Limb (tissue), 2 donors: ENCODE measurements at regions not wholly inside any gene's neighbourhood (a gene's known extent, or its start where the extent isn't known, plus 50 kb on each side); places are given as distances from the start of the nearest gene placed in this dataset.

Source experiments
- DNase-seq, 2 donors: peaks; one replicate each; pipeline ENCODE4 v3.0.0-alpha.2; 2016; ENCODE audit errors: extremely low spot score in 2 of 2

DNA sequence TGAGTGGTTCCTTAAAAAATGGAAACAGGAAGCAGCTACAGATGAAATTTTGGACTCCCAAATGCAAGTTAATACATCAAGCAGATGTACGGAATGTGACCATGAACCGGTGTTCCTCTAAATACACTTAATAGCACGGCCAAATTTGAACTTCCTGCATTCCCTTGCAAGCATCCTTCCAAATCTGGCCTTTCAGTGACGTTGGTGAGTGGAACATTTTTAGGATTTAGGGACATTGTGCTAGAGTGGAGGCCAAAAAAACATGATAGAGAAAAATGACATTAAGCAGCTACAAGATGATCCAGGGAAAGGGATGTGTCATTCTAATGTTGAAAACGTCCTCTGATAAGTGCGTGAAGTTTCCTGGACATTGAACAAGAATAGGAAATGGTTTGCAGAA is 62.1 kb downstream of the CTAGE1 start:
- DNase-seq = no peak

DNA sequence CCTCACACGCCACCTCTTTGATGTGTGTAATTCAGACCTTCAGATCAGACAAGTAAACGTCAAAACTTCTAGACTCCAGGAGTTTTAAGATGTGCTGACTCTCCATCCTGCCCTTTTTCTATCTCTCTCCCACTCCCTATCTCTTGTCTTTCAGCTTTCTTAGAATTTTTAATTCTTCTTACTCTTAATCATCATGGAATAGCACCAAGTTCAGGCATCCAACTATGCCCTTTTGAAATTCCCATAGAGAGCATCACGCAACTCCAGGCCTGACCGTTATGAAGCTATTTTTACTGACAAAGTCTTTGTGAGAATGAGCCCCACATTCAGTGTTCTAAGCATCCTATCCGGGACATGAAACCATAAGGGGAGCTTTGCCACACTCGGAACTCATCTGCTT is 62.6 kb downstream of the CTAGE1 start:
- DNase-seq = no peak

DNA sequence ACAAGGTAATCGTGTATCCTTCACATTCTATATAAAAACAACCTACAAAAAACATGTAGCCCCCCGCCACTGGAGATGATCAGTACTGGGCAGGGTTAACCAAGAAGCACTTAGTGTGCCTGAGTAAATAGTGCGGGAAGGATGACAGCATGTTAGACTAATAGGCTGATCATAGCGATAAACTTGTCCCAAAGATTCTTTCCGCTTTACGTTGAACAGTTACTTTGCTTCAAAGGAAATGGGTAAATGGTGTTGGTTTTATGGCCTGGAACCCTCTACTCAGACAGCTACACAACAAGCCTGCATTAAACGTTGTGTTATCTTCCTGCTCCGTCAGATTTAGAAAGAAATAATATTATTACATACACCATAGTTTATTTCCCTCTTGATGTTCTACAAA is 67.7 kb downstream of the CTAGE1 start:
- DNase-seq = no peak

DNA sequence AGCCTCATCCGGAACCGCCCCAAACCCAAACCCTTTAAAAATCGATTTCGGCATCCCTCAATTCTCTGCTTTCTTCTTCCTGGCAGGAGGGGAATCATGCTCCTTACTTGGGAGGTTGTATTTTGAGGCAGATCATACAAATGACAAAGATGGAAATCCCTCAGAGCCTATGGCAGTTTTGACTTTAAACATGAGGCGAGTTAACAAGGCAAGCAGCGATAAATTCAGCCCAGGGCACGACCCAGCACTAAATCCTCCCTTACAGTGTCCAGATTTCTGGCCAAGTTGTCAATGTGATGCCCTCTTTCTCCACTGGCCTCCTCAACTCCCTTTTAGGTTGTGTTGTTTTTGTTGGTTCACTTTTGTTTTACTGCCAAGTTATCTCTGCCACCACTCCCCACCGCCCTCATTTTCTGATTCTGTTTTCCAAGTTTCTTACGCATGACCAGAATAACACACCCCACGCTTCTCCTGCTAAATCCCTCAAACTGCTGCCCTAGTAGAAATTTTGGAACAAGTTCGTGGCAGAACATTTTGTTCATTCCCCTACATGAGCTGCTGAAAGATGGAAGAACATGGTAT is 68.3 kb downstream of the CTAGE1 start:
- no peak for DNase-seq

DNA sequence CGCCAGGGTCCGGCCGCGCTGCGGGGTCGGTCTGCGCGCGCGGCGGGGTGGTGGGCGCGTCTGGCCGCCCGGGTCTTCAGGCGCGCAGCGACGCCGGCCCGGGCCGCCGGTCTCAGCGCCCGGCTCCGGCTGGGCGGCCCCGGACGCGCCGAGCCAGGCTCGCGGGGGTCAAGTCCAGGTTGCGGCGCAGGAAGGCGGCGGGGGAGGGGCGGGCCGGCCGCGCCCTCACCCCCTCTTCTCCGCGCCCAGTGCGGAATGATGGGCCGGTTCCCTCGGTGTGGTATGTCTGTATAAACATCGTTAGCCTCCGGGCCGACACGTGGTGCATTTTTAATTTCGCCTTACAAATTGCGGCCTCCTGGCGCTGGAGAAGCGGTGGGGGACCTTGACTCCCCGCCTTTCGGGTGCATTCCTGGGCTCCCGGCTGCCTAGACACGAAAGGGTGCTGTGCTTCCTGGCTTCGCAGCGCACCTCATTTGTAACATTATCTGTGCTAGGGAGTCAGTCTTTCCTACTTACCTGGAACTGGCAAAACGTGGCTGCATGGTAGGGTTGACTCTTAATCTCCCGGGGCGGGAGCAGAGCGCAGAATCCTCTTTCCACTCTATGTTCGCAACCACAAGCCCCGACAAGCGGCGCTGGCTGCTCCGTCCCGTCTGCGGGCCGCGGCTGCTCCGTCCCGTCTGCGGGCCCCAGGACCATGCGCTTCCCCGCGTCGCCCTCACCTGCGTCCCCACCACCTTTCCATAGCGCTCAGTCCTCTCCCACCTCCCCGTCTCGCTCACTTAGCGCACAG is 69.0 kb downstream of the CTAGE1 start:
- peak in 1 of 2 donors; percentile 51 for DNase-seq

DNA sequence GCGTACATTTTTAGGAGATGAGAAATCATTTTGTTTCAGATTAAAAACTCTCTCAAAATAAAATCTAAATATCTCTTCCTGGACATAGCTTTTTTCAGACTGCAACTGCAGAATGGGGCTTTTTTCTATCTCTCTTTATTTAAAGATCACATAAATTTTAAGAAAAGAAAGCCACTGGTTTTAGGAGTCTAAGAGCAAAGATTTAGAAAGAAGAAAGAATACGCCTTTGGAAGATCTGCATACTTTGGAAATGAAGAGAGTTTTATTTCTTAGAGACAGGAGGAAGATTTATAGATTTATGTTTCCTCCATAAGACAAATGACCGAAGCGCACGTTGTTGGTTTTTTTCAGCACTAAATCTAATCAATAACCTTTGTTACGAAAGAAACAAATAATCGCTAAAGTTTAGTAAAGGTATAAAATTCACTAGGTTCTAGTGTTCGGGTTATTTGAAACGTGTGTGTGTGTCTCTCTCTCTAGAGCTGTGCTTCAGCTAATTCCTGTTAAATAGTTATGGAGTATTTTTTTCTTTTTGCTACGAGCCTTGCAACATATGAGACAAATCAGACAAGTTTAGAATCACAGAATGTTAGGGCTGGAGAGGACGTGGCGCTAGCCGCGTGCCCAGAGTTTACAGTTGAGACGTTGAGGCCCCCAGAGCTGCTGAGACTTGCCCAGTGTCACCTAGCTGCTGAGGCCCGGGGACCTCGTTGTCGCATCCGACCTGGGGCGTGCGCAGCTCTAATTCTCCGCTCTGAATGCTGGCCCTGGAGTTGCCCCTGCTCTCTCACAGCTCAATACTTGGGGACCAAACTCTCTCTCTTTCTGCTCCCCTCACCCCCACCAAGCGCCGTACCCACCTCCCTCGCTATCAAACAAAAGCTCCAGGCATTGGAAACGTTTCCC is 69.9 kb downstream of the CTAGE1 start:
- peak in 1 of 2 donors; percentile 58 for DNase-seq

DNA sequence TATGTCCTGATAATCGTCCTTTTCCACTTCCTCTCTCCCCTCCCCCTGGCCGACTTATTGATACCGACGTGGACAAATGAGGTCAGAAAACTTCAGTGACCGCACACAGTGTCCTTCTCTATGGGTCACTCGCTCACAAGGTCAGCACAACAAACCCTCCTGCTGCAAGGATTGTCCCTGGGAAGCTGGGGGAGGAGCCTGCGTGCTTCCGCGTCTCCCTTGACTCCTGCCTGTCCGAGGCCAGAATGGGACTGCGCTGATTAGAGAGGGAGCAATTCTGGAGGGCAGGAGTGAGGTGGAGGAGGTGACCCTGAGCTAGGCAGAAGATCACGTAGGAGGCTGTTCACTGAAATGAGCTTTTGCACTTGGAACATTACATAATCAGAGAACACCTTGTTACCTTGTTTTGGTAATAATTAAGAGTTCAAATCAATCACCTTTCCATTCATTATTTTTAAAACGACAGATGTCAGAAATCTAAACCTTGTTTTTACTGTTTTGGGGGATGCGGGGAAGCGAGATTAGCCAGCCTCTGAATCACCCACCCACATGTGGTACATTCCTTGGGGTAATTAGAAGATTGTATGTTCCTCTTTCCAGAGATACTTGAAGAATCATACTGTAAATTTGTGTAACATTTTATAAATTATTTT is 70.6 kb downstream of the CTAGE1 start:
- DNase-seq = no peak

DNA sequence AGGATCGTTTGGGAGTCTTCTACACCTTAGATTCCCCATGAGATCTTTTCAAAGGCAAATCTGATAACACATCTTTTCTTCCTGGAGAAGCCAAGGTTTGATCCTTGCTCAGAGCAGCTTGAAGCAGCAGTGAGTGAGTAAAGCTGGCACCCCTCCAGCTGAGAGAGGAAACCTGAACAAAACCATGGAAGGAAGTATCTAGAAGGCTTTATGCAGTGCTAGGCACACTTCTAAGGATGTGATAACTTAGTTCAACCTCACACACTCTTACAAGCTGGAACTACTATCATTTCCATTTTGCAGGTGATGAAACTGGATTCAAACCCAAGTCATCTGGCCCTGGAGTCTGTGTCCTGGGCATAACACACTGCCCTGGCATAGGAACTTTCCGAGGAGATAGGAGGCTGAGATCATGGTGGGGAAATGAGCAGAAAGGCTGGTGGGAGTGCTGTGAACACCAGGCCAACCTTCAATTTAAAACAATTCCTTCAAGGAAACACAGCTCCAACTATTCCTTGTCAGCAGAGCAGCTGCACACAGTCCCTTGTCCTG is 71.2 kb downstream of the CTAGE1 start:
- DNase-seq = no peak

DNA sequence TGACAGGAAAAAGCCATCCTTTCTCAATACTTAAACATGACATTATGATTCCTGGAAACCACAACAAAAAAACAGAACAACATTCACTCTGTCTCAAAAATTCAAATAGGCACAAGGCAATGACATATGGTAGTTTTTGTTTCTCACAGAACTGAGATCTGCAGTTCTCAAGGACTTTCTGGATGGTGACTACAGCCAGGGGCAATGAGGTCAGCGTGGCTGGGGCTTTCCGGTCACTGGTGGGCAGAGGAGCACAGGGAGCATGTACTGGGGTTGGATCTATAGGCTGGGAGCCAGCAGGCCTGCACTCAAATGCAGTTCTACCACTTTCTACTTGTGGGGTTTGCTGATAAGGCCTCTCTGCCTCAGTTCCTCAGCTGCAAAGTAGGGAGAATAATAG is 72.0 kb downstream of the CTAGE1 start:
- DNase-seq = no peak

DNA sequence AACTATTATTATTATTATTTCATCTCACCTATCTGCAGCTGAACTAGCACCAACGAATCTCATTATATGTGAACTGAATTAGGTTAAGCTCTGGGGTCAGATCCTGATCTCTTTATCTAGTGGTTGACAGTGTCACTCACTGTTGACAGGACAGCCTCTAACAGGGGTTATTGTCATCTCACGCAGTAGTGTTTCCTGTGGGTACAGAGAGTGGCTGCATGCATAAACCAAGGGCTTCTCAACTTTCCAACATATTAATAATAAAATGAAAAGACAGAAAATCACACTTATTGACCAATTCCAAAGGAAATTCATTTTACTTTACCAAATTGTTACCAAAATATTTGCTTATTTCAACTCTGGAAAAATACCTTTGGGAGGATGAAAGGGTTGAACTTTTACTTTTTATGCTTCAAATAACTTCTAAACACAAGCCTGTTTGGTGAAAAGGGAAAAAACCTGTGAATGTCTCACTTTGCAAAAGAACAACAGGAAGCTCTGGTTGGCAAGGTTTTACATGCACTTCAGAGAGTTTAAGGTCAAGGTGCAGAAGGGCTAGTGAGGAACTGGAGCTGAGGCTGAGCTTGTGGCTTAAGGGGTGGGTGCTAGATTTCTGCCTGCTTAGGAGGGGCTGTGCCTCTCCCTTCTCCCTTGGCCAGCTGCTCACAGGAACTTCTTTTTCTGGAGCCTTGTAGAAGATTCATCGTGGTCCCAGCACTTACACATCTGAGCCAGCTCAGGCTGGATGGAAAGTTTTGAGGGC is 72.6 kb downstream of the CTAGE1 start:
- DNase-seq = no peak

DNA sequence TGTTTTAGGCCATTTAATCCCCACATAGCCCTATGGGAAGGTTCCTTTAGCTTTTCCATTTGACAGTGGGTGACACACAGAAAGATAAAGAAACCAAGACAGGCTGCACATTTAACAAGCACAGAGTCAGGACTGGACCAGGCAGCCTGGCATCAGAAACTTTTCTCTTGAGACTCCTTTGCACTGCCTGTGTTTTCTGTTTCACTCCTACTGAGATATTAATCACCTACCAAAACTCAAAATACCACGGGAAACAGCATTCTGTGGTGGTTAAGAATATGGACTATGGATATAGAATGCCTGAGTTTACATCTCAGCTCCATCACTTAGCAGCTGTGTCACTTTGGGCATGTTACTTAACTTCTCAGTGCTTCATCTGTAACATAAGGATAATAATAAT is 73.3 kb downstream of the CTAGE1 start:
- DNase-seq = no peak

DNA sequence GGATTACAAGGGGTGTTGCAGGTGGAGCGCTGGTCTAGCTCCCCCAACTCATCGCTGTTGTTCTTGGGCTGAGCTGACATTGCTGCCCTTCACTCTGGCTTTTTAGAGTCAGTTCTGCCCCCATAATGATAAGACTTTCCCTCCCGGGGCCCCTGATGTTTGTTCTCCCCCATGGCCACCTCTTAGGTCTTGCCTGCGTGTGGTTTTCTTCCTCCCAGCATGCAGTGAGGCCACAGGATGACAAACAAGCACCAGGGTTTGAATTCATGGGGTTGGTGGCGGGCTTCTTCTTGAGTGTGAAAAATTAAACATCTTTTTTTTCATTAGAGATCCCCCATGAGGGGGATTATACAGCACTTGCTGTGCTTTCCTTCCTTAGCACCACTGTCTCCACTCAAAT is 74.1 kb downstream of the CTAGE1 start:
- no peak for DNase-seq

DNA sequence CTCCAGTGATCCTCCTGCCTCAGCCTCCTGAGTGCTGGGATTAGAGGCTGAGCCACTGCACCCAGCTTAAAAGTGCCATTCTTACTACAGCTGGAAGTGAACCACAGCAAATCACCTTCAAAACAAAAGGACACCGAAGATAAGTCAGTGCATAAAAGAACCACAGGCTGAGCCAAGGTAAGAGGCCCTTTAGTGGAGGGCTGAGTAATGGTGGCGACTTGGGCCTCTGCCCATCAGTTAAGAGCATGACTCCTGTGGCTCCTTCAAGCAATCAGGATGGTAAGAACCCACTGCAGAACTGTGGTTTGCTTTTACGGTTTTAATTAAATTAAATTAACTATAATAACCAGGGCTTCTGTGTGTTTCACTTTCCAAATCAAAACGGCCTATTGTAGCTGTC is 75.1 kb downstream of the CTAGE1 start:
- no peak for DNase-seq

DNA sequence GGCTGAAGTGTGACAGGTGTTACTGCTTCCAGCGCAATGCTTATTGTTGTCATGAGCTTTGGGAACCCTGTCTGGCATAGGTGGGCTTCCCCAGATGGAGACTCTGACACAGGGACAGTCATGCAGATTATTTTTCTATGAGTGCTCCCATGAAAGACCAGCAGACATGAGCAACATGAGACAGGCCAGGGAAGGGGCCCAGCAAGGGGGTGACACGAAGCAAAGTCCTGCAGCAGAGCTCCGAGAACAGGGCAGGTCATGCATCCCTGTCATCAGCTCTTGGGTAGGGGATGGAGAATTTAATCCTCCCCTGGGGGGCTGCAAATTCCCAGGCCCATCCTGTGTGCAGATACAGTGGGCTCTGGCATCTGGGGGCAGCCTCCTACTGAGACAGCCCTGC is 77.4 kb downstream of the CTAGE1 start:
- no peak for DNase-seq

DNA sequence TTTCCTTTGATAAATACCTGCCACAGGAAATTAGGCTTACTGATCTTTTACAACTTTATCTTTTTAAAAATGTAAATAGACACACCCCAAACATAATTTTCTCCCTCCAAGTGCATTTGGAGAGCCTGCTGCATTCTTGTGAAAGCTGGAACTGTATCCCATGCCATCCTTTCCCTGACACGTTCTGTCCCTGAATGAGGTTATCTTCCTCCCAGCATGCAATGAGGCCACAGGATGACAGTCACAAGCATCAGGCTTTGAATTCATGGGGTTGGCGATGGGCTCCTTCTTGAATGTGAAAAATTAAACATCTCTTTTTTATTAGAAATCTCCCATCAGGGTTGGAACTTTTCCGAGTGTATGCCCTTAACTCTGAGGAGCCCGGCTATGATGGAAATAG is 77.8 kb downstream of the CTAGE1 start:
- no peak for DNase-seq

DNA sequence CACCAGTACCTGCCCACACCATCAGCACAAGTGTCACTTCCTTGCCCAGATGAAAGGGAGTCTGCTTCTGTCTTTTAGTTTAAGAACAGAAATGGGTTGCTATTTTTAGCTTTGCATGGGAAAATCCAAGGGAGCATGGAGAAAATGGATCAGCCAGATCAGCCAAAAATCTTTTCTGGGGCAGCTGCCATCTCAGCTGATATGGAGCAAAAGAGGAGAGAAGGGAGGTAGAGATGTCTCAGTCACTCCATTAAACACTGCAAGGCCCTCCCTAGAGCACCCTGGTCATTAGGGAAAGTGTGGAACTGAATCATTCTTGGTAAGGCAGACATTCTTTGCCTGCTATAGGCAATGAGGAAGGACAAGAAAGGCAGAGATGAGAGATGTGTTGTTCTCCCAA is 79.9 kb downstream of the CTAGE1 start:
- no peak for DNase-seq

DNA sequence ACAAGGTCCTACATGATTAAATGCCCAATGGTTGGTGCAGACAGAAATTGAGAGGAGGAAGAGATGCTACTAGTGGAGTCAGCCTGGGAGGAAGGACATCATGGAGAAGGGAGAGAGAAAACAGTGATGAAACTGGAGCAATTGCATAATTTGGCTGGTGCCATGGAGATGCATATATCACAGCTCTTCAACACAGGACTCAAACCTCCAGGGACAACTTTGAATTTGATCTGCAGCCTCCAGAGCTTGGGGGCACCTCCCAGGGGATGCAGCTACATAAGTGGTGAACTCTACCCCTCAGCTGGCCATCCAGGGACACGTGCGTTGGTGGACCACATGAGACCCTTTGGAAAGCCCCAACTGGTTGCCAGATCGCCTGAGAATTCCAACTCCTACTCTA is 80.4 kb downstream of the CTAGE1 start:
- DNase-seq = no peak

DNA sequence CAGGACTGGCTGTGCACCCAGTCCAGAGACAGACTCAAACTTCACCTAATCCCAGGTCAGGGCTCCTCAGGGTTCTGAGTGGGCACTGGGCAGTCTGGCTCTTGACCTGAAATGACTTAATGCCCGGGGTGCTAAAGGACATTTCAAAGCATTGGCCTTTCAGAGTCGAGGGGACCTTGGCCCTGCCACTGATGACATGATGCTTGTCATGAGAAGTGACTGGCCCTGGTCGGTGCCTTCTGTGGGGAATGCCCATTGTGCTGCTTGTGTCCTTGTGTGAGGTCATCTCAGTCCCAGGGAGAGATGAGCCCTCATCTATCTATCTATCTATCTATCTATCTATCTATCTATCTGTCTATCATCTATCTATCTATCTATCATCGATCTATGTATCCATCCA is 81.3 kb downstream of the CTAGE1 start:
- no peak for DNase-seq

DNA sequence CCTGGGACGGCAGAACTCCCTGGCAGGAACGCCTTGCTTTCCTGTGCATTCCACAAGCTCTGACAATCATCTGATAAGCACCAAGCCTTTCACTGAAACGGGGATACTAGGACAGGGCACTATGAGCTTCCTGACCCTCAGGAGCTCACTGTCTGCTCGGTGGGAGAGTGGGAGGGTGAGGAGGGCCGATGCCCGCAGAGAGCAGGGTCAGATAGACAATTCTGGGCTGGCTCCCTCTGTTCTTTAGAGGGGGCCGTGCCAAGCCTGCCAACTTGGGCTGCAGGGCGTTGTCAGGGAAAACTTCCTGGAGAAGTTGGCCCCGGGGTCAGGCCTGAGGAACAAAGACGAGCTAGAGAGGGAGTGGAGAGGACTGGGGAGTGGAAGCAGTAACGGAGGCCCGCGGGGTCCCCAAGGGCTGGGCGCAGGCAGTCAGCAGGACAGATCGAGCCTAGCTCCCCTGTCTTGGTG is 82.0 kb downstream of the CTAGE1 start:
- no peak for DNase-seq

DNA sequence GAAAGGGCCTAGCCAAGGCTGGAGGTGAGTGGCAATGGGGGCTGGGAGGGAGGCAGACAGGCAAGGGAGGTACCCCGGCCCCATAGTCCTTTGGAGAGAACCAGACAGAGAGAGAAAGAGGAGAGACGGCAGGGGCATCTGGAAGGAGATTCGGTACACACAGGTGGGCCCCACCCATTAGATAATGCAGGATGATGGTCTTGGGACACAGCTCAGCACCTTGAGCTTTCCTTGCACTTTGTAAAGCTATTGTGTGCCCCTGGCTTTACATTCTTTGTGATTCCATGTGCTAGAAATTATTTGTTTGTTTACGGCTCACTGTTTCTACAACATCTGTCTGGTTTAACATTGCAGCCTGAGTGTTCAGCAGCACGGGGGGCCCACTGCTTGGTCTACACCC is 83.1 kb downstream of the CTAGE1 start:
- DNase-seq = no peak

DNA sequence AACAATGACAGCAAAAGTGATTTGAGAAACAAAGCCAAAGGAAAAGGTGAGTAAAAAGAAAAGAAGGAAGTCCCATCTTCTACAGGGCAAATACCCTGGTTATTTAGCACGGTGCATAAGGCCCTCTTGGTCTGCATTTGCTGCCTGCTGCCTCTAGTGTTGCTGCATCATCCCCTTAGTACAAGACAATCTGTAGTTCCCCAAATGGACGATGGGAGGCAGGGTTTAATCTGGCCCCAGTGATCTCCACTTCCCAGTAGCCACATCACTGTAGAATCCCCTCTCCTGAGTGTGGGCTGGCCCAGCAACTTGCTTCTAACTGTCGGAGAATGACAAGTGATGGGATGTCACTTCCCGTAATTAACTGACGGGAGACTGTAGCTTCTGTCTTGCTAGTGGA is 85.1 kb downstream of the CTAGE1 start:
- no peak for DNase-seq
